ENCODE measurements at regions not wholly inside any gene's neighbourhood (a gene's known extent, or its start where the extent isn't known, plus 50 kb on each side); places are given as distances from the start of the nearest gene placed in this dataset.

DNA sequence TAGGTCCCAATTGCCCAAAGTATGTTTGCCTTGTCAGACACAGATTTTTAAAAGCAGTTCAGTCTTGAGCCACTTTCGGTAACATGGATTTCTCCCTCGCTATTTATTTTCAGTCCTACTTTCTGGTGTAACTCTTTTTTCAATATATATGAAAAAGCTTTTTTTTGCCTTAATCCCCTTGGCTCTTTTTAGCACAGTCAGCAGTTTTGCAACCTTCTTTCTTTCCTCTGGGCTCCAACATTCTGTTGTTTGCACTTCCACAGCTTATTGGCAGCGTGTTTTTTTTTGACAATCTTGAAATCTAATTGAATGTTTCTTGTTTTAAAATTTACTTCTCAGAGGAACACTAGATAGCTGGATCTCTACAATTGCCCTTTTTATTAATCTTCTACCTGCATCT lies 429.3 kb upstream of the NBEA start:
- DNase-seq: no peak

- DNase-seq: no peak
Observed at GRCh38 chr13:34513526-34513925, 428.5 kb upstream of the NBEA start.

DNA sequence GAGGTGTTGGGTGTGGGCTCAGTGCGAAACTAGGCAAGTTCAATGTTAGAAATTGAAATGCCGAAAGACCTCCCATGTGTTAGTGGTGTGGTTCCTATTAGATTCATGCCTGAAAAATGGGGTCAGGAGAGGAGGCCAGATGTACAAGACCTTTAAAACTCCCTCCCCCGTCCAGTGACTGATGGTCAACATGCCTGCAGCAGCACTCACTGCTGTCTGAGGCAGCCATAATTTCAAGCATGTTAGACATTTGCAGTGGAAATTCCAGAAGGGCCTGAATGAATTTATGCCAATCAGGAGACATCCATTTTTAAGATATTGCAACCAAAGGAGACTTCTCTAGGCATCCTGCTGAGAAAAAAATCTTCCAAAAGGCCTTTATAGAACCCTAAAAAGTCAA lies 426.9 kb upstream of the NBEA start:
- no peak for DNase-seq

GRCh38 chr13:34521171-34521570 lies 420.9 kb upstream of the NBEA start:
- DNase-seq: no peak

DNA sequence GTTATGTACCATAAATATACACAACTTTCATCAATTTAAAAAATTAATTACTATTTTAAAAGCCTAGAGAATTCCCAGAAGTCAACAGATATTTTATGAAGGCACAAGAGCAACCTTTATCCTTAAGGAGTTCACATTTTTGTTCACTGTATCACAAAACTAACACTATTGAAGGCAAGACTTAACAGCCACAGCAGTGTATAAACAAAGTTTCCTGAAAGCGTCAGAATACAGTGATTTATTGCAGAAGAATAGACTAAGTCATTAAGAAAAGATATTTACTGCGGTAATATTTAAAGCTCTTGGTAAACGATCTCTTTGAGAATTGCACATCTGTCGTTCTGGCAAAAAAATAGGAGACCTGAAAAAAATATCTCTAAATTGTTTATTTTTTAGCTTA lies 419.3 kb upstream of the NBEA start:
- no peak for DNase-seq

GRCh38 chr13:34523406-34523805 lies 418.7 kb upstream of the NBEA start:
- no peak for DNase-seq

DNA sequence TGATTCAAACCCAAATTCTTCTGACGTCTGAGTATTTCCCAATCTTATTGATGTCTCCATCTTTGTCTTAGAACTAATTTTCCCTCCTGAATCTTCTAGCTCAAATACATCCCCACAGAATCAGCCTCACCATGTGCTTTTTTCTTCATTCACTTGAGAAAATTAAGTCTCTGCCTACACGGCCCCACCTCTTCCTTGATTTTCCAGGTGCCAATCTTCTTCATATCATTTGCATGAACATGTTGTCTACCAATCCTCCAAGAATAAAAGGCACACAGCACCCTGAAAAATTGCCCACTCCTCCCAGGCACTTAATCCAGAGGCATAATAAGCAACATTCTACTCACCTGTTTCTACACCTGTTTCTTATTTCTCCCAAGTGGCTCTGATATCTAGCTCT lies 408.1 kb upstream of the NBEA start:
- no peak for DNase-seq

DNA sequence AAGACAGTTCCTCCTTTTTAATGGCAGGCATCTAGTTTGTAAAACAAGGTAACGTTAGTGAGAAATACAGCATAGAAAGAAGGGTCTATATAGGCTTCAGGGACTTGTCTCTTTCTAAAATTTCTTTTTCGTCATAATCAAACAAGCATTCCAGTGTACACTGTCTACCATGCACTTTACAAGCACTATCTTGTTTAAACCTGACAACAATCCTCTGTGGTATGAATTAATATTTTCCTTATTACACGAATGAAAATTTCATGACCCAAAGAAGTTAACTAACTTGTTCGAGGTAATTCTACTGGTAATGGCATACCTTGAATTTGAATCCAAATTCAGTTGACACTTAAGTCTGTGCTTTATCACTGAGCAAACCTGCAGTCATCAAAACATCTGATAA lies 399.7 kb upstream of the NBEA start:
- DNase-seq: no peak

DNA sequence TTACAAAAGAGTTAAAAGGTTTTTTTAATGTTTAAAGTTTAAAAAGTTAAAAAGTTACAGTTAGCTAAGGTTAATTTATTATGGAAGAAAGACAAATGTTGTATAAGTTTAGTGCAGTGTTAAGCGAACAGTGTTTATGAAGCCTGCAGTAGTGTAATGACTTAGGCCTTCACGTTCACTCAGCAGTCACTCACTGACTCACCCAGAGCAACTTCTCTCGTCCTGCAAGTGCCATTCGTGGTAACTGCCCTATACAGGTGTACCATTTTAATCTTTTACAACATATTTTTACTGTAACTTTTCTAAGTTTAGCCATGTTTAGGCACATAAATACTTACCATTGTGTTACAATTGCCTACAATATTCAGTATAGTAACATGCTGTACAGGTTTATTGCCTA lies 398.2 kb upstream of the NBEA start:
- DNase-seq: no peak

GRCh38 chr13:34545461-34545860 lies 396.6 kb upstream of the NBEA start:
- DNase-seq: no peak

- no peak for DNase-seq
Observed at GRCh38 chr13:34546344-34547250, 395.5 kb upstream of the NBEA start.

DNA sequence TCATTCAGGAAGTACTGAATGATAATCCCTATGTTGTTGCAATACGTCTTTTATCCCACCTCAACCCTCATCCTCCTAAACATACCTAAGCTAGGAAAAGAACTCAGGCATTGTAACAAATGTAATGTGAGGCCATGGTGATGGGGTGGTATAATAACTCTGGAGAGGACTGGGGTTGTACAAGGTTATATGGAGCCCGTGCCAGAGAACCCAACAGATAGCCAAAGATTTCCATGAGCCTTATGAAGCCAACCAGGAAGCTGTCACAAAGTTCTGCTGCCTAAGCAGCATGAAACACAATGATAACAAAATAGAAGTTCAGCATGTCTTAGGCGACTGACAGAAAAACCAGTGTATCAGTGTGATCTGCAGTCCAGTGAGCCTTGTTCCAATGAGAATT lies 394.1 kb upstream of the NBEA start:
- no peak for DNase-seq

DNA sequence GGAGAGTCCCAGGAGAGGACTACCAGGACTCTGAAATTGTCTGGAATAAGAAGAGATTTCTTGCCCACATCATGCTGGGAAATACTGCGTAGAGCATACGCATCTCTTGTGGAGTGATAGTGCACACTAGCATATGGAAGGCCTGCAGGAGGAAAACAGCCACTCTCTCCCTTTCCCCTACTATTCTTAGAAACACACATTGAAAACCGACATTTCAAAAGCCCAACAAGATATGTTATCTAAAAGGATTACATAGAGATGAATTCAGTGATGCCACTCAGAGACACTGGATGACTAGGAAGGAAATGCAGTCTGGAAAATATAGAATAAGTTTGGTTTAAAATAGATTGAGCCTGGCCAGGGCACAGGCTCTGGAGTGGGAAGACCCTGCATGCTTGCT lies 388.7 kb upstream of the NBEA start:
- DNase-seq: no peak

DNA sequence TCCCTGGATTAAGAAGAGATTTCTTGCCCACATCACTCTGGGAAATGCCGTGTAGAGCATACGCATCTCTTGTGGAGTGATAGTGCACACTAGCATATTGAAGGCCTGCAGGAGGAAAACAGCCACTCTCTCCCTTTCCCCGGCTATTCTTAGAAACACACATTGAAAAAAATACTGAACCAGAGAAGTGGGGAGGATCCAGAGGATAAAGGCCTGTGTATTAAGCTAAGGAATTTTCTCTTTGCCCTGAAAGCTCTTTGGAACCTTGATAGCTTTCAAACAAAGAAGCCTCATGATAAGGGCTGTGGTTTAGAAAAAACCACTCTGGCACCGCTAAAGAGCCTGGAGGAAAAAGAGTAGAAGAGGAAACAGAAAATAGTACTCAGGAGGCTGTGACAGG lies 386.1 kb upstream of the NBEA start:
- DNase-seq: no peak

- DNase-seq: no peak
Observed at GRCh38 chr13:34561033-34561432, 381.0 kb upstream of the NBEA start.

DNA sequence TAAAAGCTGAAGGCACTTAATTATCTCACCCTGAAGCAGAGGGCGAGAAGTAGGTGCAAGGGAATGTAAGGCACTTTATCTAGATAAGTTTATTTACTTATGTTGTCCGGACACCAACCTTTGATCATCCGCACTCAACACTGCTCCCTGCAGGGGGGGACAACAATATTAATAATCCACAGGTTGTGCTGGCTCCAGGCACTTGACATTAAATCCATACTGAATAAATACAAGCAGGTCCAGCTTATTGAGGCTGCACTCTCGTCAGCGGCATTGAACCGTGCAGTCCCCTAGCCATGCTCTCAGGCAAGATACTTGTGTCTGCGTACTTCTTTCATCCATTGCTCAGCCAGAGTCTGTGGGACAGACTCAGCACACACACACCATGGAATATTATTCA lies 374.5 kb upstream of the NBEA start:
- DNase-seq: no peak

DNA sequence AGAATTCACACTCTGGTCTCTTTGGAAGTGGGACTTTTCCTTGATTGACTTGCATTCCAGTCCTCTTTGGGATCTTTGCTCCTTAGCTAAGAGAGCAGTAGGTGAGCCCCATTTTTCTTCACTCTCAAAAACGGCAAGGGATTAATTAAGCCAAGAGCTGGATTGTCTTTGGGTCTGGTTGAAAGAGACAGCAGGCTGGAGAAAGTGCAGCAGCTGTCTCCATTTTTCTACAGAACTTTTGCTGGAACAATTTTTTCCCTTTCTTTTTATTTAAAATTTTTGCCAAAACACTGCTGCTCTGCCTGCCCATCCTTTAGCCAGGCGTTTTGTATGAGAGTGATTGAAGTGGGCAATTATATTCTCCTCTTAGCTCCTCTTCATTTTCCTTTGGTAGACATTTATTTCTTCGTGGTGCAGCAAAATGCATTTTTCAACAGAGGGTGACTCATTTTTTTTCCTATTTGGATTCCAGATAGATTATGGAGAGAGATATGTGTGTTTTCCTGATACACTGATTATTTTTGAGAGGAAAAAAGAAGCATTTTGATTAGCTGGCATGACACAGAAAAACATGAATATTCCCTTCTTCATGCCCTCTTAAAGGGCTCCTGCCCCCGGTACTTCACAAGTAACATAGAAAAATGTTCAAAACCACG lies 371.2 kb upstream of the NBEA start:
- DNase-seq: no peak

GRCh38 chr13:34571716-34572115 lies 370.4 kb upstream of the NBEA start:
- DNase-seq: no peak

DNA sequence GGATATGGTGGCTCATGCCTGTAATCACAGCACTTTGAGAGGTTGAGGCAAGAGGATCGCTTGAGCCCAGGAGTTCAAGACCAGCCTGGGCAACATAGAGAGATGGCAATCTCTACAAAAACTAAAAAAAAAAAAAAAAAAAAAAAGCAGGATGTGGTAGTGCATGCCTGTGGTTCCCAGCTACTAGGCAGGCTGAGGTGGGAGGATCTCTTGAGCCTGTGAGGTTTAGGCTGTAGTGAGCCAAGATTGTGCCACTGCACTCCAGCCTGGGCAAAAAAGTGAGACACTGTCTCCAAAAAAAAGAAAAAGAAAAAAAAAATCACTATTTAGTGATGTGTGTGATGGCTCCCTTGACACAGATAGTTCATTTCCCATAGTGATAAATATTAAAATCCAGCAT lies 365.0 kb upstream of the NBEA start:
- peak; percentile 49 for DNase-seq

- DNase-seq: peak; percentile 12
Observed at GRCh38 chr13:34578471-34578870, 363.6 kb upstream of the NBEA start.

- no peak for DNase-seq
Observed at GRCh38 chr13:34578917-34579316, 363.2 kb upstream of the NBEA start.

DNA sequence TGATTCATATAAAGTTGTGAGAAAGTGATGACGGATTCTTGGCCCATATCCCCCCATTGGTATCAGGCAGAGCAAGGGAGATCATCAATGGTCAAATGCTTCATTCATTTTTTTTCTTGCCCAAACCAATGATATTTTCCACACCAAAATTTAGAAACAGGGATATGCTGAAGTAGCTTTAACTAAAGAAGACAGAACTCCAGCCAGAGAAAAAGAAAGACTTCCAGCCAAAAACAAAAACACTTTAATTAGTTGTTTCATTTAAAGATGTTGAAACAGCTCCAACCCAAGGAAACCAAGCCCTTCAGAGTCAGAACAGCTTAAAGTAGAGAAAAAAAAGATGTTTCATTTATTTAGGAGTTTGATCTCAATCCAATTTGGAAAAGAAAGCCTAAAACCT lies 358.9 kb upstream of the NBEA start:
- no peak for DNase-seq

GRCh38 chr13:34587576-34587975 lies 354.5 kb upstream of the NBEA start:
- DNase-seq: peak; percentile 35

GRCh38 chr13:34588362-34588761 lies 353.7 kb upstream of the NBEA start:
- no peak for DNase-seq

GRCh38 chr13:34589581-34589980 lies 352.5 kb upstream of the NBEA start:
- no peak for DNase-seq
